Muscle of leg (tissue), 3 donors: ENCODE measurements at regions not wholly inside any gene's neighbourhood (a gene's known extent, or its start where the extent isn't known, plus 50 kb on each side); places are given as distances from the start of the nearest gene placed in this dataset.

ENCODE experiments used
- DNase-seq: peaks from one replicate; pipeline ENCODE4 v3.0.0; 2013
- H3K27ac ChIP-seq: one replicate; pipeline ENCODE4 v1.5.1; 2013; ENCODE audit warnings: mild to moderate bottlenecking, low read length, control low read depth
- H3K27me3 ChIP-seq: one replicate; pipeline ENCODE4 v1.6.1; 2013; ENCODE audit warnings: low read length; ENCODE audit not compliant: control insufficient read depth, insufficient read depth
- H3K36me3 ChIP-seq: one replicate; pipeline ENCODE4 v1.6.1; 2013; ENCODE audit warnings: low read length; ENCODE audit not compliant: control insufficient read depth, insufficient read depth
- H3K4me1 ChIP-seq: one replicate; pipeline ENCODE4 v1.6.1; 2013; ENCODE audit warnings: low read length; ENCODE audit not compliant: control insufficient read depth, insufficient read depth
- H3K4me3 ChIP-seq: one replicate; pipeline ENCODE4 v1.5.1; 2013; ENCODE audit warnings: low read length, control low read depth
- H3K9me3 ChIP-seq: replicated peaks from 2 replicates; pipeline ENCODE4 v1.6.1; 2013; ENCODE audit warnings: low read depth, low read length; ENCODE audit not compliant: control insufficient read depth
- WGBS: methylation state at CpG from one replicate; pipeline ENCODE4 v1.1.5; 2013; ENCODE audit warnings: missing lambda C conversion rate; ENCODE audit not compliant: insufficient coverage; 5-methylcytosine and 5-hydroxymethylcytosine counted together

- WGBS = 38% methylated on average over 1 of the region's 2 CpGs
- Histone ChIP-seq H3K4me1 (no peaks in the 10 kb centered on the region), H3K9me3 (no peaks in the 10 kb centered on the region), H3K27me3 (no peaks in the 10 kb centered on the region), H3K4me3 (no peak overlapping the region), H3K36me3 (no peaks in the 10 kb centered on the region), H3K27ac (no peak overlapping the region)
- DNase-seq = no peak
Measured at GRCh38 chr15:29477256-29477655, 207.6 kb upstream of the NSMCE3 start.

DNA sequence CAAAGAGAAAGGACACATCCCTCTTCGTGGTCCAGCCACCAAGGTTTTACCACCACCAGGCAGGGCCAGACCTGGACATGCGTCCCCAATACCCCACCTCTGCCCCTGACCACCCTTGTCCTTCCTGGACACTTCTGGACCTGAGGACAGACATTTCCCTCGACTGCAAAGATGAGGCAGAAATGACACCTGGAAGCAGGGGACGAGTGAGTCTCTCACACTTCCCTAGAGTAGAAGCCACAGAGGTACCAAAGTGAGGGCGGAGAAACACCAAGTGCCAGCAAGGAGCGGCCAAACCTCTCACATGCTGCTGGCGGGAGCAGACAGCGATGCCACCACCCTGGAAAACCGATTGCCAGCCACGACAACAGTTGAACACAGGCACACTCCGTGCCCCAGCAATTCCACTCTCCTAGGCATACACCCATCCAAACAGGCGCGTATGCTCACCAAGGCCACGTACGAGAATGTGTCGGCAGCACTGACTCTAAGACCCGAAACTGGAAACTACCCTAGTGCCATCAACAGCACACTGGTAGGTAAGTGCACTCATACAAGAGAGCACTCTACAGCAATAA, 207.0 kb upstream of the NSMCE3 start:
- Histone ChIP-seq H3K9me3 (no peaks in the 10 kb centered on the region), H3K4me3 (no peak overlapping the region), H3K27me3 (no peaks in the 10 kb centered on the region), H3K36me3 (no peaks in the 10 kb centered on the region), H3K4me1 (no peaks in the 10 kb centered on the region), H3K27ac (no peak overlapping the region)
- DNase-seq = no peak
- 90% methylated on average over 15 of the region's 17 CpGs for WGBS

GRCh38 chr15:29475096-29475495, 205.5 kb upstream of the NSMCE3 start:
- Histone ChIP-seq H3K27me3 (no peaks in the 10 kb centered on the region), H3K4me1 (no peaks in the 10 kb centered on the region), H3K9me3 (no peaks in the 10 kb centered on the region), H3K36me3 (no peaks in the 10 kb centered on the region), H3K4me3 (no peak overlapping the region), H3K27ac (no peak overlapping the region)
- DNase-seq = no peak
- WGBS = 81% methylated on average over 6 of the region's 10 CpGs

GRCh38 chr15:29473621-29474105, 204.0 kb upstream of the NSMCE3 start:
- no peak overlapping the region for H3K27ac ChIP-seq
- H3K4me3 ChIP-seq = no peak overlapping the region
- WGBS = 92% methylated on average over 14 of the region's 17 CpGs
- no peaks in the 10 kb centered on the region for H3K4me1 ChIP-seq
- DNase-seq = no peak
- no peaks in the 10 kb centered on the region for H3K36me3 ChIP-seq
- no peaks in the 10 kb centered on the region for H3K27me3 ChIP-seq
- H3K9me3 ChIP-seq = no peaks in the 10 kb centered on the region

DNA sequence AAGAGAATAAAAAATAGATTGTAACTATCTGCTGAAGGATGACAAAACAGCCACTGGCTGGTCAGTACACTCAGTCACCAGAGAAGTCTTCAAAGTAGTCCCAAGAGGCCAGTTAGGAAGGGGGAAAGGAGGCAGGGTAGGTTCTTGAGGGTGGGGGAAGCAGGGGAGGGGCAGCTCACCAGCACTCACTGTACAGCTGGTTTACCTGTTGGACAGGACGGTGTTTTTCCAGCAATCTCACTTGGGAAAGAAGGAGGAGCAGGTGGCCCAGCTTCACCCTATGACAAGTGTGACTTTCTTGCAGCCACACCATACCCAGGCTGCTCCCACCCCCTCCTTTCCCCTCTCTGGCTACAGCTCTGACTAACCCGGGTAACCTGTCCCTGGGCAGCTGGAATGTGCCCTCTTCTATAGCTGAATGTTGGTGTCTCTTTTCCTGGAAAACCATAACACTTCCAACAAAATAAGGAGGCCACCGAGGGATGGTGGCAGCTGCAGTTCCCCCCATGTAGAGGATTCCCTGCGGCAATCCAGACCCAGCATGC, 203.4 kb upstream of the NSMCE3 start:
- H3K27me3 ChIP-seq = no peaks in the 10 kb centered on the region
- 88% methylated on average over 1 of the region's 4 CpGs for WGBS

DNA sequence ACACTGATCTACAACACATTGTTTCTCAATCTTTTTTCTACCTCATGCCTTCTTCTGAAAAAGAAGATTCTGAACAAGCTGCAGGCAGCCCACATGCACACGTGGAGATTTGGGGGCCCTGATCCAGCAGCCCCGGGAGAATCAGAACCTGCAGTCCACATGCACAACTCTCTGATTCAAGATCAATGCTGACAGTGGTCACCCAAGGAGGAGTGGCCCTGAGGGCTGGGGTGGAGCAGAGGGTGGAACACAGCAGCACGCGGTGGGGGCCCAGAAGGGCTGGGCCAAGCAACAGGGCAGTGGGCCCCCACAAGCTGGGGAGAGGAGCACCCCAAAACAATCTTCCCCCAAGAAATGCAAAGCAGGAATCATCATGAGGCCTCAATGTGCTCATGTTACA, 202.1 kb upstream of the NSMCE3 start:
- H3K36me3 ChIP-seq = no peaks in the 10 kb centered on the region
- H3K27ac ChIP-seq = no peak overlapping the region
- no peak for DNase-seq
- H3K27me3 ChIP-seq = no peaks in the 10 kb centered on the region
- no peak overlapping the region for H3K4me3 ChIP-seq
- H3K9me3 ChIP-seq = no peaks in the 10 kb centered on the region
- no peaks in the 10 kb centered on the region for H3K4me1 ChIP-seq
- whole genome bisulfite sequencing = no CpG with 5 or more reads among the region's 4 CpGs

More for the DNA sequence above, 203.4 kb upstream of the NSMCE3 start:
- no peak overlapping the region for H3K27ac ChIP-seq
- H3K4me3 ChIP-seq = no peak overlapping the region
- no peak for DNase-seq
- no peaks in the 10 kb centered on the region for H3K4me1 ChIP-seq
- no peaks in the 10 kb centered on the region for H3K36me3 ChIP-seq
- H3K9me3 ChIP-seq = no peaks in the 10 kb centered on the region

DNA sequence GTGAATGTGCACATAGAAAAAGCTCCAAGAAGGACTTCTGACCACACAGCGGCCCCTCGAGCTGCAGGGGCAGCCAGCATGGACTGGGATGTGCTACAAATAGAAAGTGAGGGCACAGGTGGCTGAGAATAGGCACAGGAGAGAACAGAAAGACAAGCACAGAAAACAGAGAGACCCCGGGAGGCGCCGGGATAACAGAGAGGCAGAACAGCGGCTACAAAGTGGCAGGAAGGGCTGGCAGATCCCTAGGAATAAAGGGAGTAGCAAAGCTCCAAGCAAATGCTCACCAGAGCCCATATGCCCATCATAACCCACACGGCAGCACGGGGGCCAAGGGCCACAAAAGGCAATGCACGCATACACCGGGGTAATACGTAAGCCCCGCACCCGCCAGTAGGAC, 201.7 kb upstream of the NSMCE3 start:
- Histone ChIP-seq H3K9me3 (no peaks in the 10 kb centered on the region), H3K4me1 (no peaks in the 10 kb centered on the region), H3K36me3 (no peaks in the 10 kb centered on the region), H3K4me3 (no peak overlapping the region), H3K27me3 (no peaks in the 10 kb centered on the region), H3K27ac (no peak overlapping the region)
- WGBS = 90% methylated on average over 13 of the region's 13 CpGs
- DNase-seq = no peak

- no peaks in the 10 kb centered on the region for H3K36me3 ChIP-seq
- H3K4me1 ChIP-seq = no peaks in the 10 kb centered on the region
- H3K27me3 ChIP-seq = no peaks in the 10 kb centered on the region
- H3K9me3 ChIP-seq = no peaks in the 10 kb centered on the region
- no peak overlapping the region for H3K4me3 ChIP-seq
- WGBS = 40% methylated on average over 1 of the region's 3 CpGs
- DNase-seq = no peak
- no peak overlapping the region for H3K27ac ChIP-seq
Measured at GRCh38 chr15:29470794-29471193, 201.2 kb upstream of the NSMCE3 start.

GRCh38 chr15:29470311-29470710, 200.7 kb upstream of the NSMCE3 start:
- Histone ChIP-seq H3K36me3 (no peaks in the 10 kb centered on the region), H3K4me3 (no peak overlapping the region), H3K27me3 (no peaks in the 10 kb centered on the region), H3K4me1 (peaks cover under 1% of the 10 kb centered on the region), H3K27ac (no peak overlapping the region), H3K9me3 (no peaks in the 10 kb centered on the region)
- DNase-seq = no peak
- WGBS = 72% methylated on average over 14 of the region's 14 CpGs

DNA sequence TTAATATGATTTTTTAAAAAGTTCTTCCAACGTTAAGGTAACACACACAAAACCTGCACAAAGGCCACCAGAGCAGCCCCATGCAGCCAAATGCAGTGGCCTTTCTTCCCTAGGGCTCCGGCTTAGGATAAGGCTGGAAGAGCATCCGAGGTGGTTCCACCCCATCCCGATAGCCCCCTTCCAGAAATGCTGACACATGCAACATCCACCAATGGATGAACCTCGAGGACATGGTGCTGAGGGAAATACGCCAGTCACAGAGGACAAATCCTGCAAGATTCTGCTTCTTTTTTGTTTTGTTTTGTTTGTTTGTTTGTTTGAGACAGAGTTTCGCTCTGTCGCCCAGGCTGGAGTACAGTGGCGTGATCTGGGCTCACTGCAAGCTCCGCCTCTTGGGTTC, 199.3 kb upstream of the NSMCE3 start:
- WGBS = 85% methylated on average over 6 of the region's 10 CpGs
- Histone ChIP-seq H3K4me1 (peaks cover 6% of the 10 kb centered on the region), H3K27ac (no peak overlapping the region), H3K4me3 (no peak overlapping the region), H3K9me3 (no peaks in the 10 kb centered on the region), H3K36me3 (no peaks in the 10 kb centered on the region), H3K27me3 (no peaks in the 10 kb centered on the region)
- DNase-seq = no peak

DNA sequence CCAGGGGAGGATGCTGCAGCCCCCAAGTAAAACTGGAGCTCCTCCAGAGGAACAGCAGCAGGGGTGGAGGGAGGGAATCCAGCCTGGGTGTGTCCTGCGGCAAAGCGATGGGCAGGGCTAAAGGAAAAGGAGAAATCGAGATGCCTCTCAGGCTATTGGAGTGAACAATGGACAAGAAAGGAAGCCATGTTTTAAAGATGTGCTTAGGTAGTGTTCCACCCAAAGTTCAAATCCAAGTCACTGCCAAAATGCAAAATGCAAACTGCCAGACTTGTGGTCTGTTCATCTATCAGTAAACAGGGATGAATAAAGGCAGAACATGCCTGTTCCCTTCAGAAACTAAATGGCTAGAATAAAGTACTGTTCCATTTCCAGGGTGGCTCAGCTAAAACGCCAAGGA, 197.5 kb upstream of the NSMCE3 start:
- no peak for DNase-seq
- Histone ChIP-seq H3K27ac (no peak overlapping the region), H3K27me3 (no peaks in the 10 kb centered on the region), H3K4me1 (peaks cover 6% of the 10 kb centered on the region), H3K36me3 (no peaks in the 10 kb centered on the region), H3K4me3 (no peak overlapping the region), H3K9me3 (no peaks in the 10 kb centered on the region)
- WGBS = no CpG with 5 or more reads among the region's 4 CpGs
